ENCODE measurements at regions not wholly inside any gene's neighbourhood (a gene's known extent, or its start where the extent isn't known, plus 50 kb on each side); places are given as distances from the start of the nearest gene placed in this dataset.

DNA sequence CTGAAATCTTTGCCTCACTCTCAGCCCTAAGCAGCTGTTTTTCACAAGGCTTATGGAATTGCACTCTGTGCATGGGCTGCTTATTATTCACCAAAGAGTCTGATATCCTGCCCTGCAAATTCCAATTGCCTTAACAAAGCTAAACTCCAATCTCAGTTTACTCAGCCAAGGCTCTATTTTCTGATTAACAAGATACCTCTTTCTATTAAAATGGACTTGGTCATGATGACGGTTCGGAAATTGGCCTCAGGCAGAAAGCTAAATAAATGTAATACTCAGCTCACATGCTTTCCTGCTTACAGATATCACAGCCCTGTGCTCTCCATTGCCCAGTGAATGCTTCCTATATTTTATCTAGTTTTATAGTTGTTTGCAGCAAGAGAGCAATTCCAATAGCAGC, 1270.8 kb downstream of the PCDH9 start (continued):
- TF ChIP-seq RAD21 (IDR thresholded peaks at IDR 0.05) (no peak), NR2F2 (IDR thresholded peaks at IDR 0.05) (no peak), YY1 (IDR thresholded peaks at IDR 0.05) (no peak), FOXA1 (IDR thresholded peaks at IDR 0.05) (no peak), HNF4A (conservative IDR thresholded peaks at IDR 0.05) (no peak)
- TF ChIP-seq, protein P1, sequence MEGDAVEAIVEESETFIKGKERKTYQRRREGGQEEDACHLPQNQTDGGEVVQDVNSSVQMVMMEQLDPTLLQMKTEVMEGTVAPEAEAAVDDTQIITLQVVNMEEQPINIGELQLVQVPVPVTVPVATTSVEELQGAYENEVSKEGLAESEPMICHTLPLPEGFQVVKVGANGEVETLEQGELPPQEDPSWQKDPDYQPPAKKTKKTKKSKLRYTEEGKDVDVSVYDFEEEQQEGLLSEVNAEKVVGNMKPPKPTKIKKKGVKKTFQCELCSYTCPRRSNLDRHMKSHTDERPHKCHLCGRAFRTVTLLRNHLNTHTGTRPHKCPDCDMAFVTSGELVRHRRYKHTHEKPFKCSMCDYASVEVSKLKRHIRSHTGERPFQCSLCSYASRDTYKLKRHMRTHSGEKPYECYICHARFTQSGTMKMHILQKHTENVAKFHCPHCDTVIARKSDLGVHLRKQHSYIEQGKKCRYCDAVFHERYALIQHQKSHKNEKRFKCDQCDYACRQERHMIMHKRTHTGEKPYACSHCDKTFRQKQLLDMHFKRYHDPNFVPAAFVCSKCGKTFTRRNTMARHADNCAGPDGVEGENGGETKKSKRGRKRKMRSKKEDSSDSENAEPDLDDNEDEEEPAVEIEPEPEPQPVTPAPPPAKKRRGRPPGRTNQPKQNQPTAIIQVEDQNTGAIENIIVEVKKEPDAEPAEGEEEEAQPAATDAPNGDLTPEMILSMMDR (IDR thresholded peaks at IDR 0.05; ENCODE audit: low read depth, low read length, missing input control) = no peak

DNA sequence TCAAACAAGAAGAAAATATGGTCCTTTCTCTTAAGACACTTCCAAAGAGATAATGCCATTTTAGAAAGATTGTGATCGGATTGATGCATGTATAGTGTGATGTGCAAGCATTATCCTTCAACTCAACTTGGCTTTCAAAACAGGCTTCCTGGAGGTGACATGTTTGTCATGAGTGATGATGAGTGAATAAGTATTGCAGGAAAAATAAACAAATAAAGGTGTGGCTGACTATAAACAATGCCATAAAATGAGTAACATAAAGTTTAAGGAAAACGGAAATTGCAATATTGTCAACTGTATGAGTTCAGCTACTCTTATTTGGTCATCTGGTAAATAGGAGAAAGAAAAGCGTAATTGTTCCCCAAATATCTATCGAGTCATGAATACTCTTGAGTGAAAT, 1283.7 kb downstream of the PCDH9 start:
- TF ChIP-seq RAD21 (IDR thresholded peaks at IDR 0.05) (no peak), SP1 (IDR thresholded peaks at IDR 0.05) (no peak)
- Histone ChIP-seq H3K4me3 (ENCODE audit: low read depth in 1 of 3, low read length in 3 of 3) (no peak overlapping the region), H3K27ac (ENCODE audit: low read depth in 1 of 2, low read length in 2 of 2) (no peak overlapping the region), H3K9me3 (ENCODE audit: control insufficient read depth in 4 of 4, low read length in 3 of 4) (peaks cover 0 to 1% (median 0%) of the 10 kb centered on the region in 4 donors), H3K4me1 (ENCODE audit: control insufficient read depth in 4 of 4, insufficient read depth in 4 of 4, low read length in 3 of 4) (no peaks in the 10 kb centered on the region), H3K9ac (ENCODE audit: low read depth in 1 of 2, low read length in 2 of 2) (no peak overlapping the region), H3K27me3 (ENCODE audit: control insufficient read depth in 4 of 4, insufficient read depth in 4 of 4, low read length in 3 of 4) (no peaks in the 10 kb centered on the region), H3K36me3 (ENCODE audit: control insufficient read depth in 4 of 4, insufficient read depth in 3 of 4, low read depth in 1 of 4, low read length in 3 of 4) (no peaks in the 10 kb centered on the region)
- DNase-seq (ENCODE audit: low spot score) = no peak
- 79% methylated on average over 4 of the region's 4 CpGs for WGBS

DNA sequence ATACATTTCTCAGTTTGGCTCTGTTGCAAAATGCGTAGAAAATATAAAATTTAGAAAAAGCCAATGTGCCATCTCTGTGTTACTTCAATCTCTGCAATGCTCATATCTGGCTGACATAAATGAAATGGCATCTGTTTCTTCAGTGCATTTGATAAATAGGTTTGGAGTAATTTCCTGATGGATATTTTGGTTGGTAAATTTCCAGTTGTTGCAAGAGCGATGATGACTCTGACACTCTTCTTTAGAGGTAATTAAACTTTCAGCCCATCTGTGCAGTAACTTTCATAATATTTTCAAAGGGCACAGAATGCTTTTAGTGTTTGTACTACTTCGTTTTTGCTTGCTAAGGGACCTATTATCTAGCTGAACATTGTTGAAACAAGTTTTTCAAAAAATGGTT, 1286.4 kb downstream of the PCDH9 start:
- H3K36me3 ChIP-seq (ENCODE audit: control insufficient read depth in 4 of 4, insufficient read depth in 3 of 4, low read depth in 1 of 4, low read length in 3 of 4) = no peaks in the 10 kb centered on the region
- 62% methylated on average over 3 of the region's 3 CpGs for WGBS
- TF ChIP-seq HNF4G (IDR thresholded peaks at IDR 0.05) (no peak), HNF4A (conservative IDR thresholded peaks at IDR 0.05) (no peak), FOXA2 (IDR thresholded peaks at IDR 0.05) (no peak), JUND (IDR thresholded peaks at IDR 0.05) (no peak), FOXA1 (IDR thresholded peaks at IDR 0.05) (no peak), EGR1 (IDR thresholded peaks at IDR 0.05; ENCODE audit: low read depth in 2 of 2) (no peak), RXRA (IDR thresholded peaks at IDR 0.05) (no peak), SP1 (IDR thresholded peaks at IDR 0.05) (no peak), NR2F2 (IDR thresholded peaks at IDR 0.05) (no peak), TAF1 (conservative IDR thresholded peaks at IDR 0.05) (no peak), RAD21 (IDR thresholded peaks at IDR 0.05) (no peak), GABPA (IDR thresholded peaks at IDR 0.05 in 1 of 2, conservative IDR thresholded peaks at IDR 0.05 in 1 of 2) (no peak), YY1 (IDR thresholded peaks at IDR 0.05) (no peak)
- TF ChIP-seq, protein P2, sequence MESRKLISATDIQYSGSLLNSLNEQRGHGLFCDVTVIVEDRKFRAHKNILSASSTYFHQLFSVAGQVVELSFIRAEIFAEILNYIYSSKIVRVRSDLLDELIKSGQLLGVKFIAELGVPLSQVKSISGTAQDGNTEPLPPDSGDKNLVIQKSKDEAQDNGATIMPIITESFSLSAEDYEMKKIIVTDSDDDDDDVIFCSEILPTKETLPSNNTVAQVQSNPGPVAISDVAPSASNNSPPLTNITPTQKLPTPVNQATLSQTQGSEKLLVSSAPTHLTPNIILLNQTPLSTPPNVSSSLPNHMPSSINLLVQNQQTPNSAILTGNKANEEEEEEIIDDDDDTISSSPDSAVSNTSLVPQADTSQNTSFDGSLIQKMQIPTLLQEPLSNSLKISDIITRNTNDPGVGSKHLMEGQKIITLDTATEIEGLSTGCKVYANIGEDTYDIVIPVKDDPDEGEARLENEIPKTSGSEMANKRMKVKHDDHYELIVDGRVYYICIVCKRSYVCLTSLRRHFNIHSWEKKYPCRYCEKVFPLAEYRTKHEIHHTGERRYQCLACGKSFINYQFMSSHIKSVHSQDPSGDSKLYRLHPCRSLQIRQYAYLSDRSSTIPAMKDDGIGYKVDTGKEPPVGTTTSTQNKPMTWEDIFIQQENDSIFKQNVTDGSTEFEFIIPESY (IDR thresholded peaks at IDR 0.05) = no peak
- TF ChIP-seq, protein P3, sequence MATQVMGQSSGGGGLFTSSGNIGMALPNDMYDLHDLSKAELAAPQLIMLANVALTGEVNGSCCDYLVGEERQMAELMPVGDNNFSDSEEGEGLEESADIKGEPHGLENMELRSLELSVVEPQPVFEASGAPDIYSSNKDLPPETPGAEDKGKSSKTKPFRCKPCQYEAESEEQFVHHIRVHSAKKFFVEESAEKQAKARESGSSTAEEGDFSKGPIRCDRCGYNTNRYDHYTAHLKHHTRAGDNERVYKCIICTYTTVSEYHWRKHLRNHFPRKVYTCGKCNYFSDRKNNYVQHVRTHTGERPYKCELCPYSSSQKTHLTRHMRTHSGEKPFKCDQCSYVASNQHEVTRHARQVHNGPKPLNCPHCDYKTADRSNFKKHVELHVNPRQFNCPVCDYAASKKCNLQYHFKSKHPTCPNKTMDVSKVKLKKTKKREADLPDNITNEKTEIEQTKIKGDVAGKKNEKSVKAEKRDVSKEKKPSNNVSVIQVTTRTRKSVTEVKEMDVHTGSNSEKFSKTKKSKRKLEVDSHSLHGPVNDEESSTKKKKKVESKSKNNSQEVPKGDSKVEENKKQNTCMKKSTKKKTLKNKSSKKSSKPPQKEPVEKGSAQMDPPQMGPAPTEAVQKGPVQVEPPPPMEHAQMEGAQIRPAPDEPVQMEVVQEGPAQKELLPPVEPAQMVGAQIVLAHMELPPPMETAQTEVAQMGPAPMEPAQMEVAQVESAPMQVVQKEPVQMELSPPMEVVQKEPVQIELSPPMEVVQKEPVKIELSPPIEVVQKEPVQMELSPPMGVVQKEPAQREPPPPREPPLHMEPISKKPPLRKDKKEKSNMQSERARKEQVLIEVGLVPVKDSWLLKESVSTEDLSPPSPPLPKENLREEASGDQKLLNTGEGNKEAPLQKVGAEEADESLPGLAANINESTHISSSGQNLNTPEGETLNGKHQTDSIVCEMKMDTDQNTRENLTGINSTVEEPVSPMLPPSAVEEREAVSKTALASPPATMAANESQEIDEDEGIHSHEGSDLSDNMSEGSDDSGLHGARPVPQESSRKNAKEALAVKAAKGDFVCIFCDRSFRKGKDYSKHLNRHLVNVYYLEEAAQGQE (IDR thresholded peaks at IDR 0.05) = no peak
- TF ChIP-seq, protein P1 (IDR thresholded peaks at IDR 0.05; ENCODE audit: low read depth, low read length, missing input control) = no peak
- TF ChIP-seq, protein P4, sequence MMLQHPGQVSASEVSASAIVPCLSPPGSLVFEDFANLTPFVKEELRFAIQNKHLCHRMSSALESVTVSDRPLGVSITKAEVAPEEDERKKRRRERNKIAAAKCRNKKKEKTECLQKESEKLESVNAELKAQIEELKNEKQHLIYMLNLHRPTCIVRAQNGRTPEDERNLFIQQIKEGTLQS (IDR thresholded peaks at IDR 0.05) = no peak
- TF ChIP-seq, protein P5, sequence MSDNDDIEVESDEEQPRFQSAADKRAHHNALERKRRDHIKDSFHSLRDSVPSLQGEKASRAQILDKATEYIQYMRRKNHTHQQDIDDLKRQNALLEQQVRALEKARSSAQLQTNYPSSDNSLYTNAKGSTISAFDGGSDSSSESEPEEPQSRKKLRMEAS (IDR thresholded peaks at IDR 0.05) = no peak
- no peak for DNase-seq (ENCODE audit: low spot score)
- no peaks in the 10 kb centered on the region for H3K4me1 ChIP-seq (ENCODE audit: control insufficient read depth in 4 of 4, insufficient read depth in 4 of 4, low read length in 3 of 4)
- no peak overlapping the region for H3K4me3 ChIP-seq (ENCODE audit: low read depth in 1 of 3, low read length in 3 of 3)
- H3K27me3 ChIP-seq (ENCODE audit: control insufficient read depth in 4 of 4, insufficient read depth in 4 of 4, low read length in 3 of 4) = no peaks in the 10 kb centered on the region
- peaks cover 0 to 1% (median 0%) of the 10 kb centered on the region in 4 donors for H3K9me3 ChIP-seq (ENCODE audit: control insufficient read depth in 4 of 4, low read length in 3 of 4)
- no peak overlapping the region for H3K27ac ChIP-seq (ENCODE audit: low read depth in 1 of 2, low read length in 2 of 2)
- H3K9ac ChIP-seq (ENCODE audit: low read depth in 1 of 2, low read length in 2 of 2) = no peak overlapping the region

All from liver (tissue), 8 donors.